Osteoblast (primary cell): ENCODE measurements at regions not wholly inside any gene's neighbourhood (a gene's known extent, or its start where the extent isn't known, plus 50 kb on each side); places are given as distances from the start of the nearest gene placed in this dataset.

Experiments
- DNase-seq: peaks from one replicate; pipeline ENCODE4 v3.0.0; 2011; ENCODE audit warnings: low spot score, mixed read lengths; ENCODE audit not compliant: insufficient read length; ENCODE audit errors: missing footprints
- H2AFZ ChIP-seq: 2 replicates; pipeline ENCODE4 v1.6.0; 2011; ENCODE audit warnings: mild to moderate bottlenecking, low read length
- H3K27ac ChIP-seq: 2 replicates; pipeline ENCODE4 v1.5.1; 2011; ENCODE audit warnings: mild to moderate bottlenecking, low read depth, low read length, moderate library complexity
- H3K27me3 ChIP-seq: 2 replicates; pipeline ENCODE4 v1.6.0; 2012; ENCODE audit warnings: mild to moderate bottlenecking, control low read depth, inconsistent platforms, low read length, moderate library complexity; ENCODE audit not compliant: insufficient read depth
- H3K36me3 ChIP-seq: 2 replicates; pipeline ENCODE4 v1.5.1; 2011; ENCODE audit warnings: mild to moderate bottlenecking, low read length, control low read depth, moderate library complexity; ENCODE audit not compliant: insufficient read depth
- H3K4me1 ChIP-seq: 2 replicates; pipeline ENCODE4 v1.5.1; 2011; ENCODE audit warnings: mild to moderate bottlenecking, low read length, control low read depth, moderate library complexity; ENCODE audit not compliant: insufficient read depth
- H3K4me2 ChIP-seq: 2 replicates; pipeline ENCODE4 v1.6.0; 2011; ENCODE audit warnings: mild to moderate bottlenecking, low read length; ENCODE audit not compliant: insufficient read depth
- H3K4me3 ChIP-seq: fragments of 200-600 bp; sonication (generic); 3 replicates; pipeline ENCODE4 v1.5.1; 2012; ENCODE audit warnings: mild to moderate bottlenecking, low read length, inconsistent platforms; ENCODE audit not compliant: insufficient read depth
- H3K79me2 ChIP-seq: 2 replicates; pipeline ENCODE4 v1.6.0; 2012; ENCODE audit warnings: mild to moderate bottlenecking, low read length, control low read depth, inconsistent platforms; ENCODE audit not compliant: insufficient read depth
- H3K9me3 ChIP-seq: 2 replicates; pipeline ENCODE4 v1.5.1; 2011; ENCODE audit warnings: low read depth, low read length, control low read depth
- H4K20me1 ChIP-seq: 2 replicates; pipeline ENCODE4 v1.6.0; 2012; ENCODE audit warnings: mild to moderate bottlenecking, low read length, control low read depth; ENCODE audit not compliant: insufficient read depth
- CTCF ChIP-seq: IDR thresholded peaks from 2 replicates; pipeline ENCODE4 v1.5.1; 2011; ENCODE audit warnings: mild to moderate bottlenecking, low read depth, low read length, moderate library complexity; ENCODE audit errors: extremely low read depth

GRCh38 chr21:20329636-20330035, 668.6 kb upstream of the NCAM2 start:
- H3K27ac ChIP-seq, result no peak overlapping the region
- H4K20me1 ChIP-seq, result no peaks in the 10 kb centered on the region
- H2AFZ ChIP-seq, result no peak overlapping the region
- H3K4me3 ChIP-seq, result no peak overlapping the region
- no peaks in the 10 kb centered on the region for H3K36me3 ChIP-seq
- no peak for DNase-seq
- no peaks in the 10 kb centered on the region for H3K4me1 ChIP-seq
- H3K79me2 ChIP-seq, result no peaks in the 10 kb centered on the region
- H3K4me2 ChIP-seq, result no peak overlapping the region
- H3K27me3 ChIP-seq, result no peaks in the 10 kb centered on the region
- H3K9me3 ChIP-seq, result peaks cover 4% of the 10 kb centered on the region
- no peak for TF ChIP-seq CTCF

- no peaks in the 10 kb centered on the region for H3K36me3 ChIP-seq
- H3K4me1 ChIP-seq, result no peaks in the 10 kb centered on the region
- no peak overlapping the region for H3K4me3 ChIP-seq
- H4K20me1 ChIP-seq, result no peaks in the 10 kb centered on the region
- no peak overlapping the region for H3K4me2 ChIP-seq
- peaks cover 4% of the 10 kb centered on the region for H3K9me3 ChIP-seq
- no peaks in the 10 kb centered on the region for H3K79me2 ChIP-seq
- TF ChIP-seq CTCF, result no peak
- no peak overlapping the region for H2AFZ ChIP-seq
- H3K27ac ChIP-seq, result no peak overlapping the region
- no peak for DNase-seq
- H3K27me3 ChIP-seq, result no peaks in the 10 kb centered on the region
Measured at GRCh38 chr21:20330652-20331051, 667.6 kb upstream of the NCAM2 start.

- H3K27ac ChIP-seq, result no peak overlapping the region
- no peaks in the 10 kb centered on the region for H3K4me1 ChIP-seq
- H4K20me1 ChIP-seq, result no peaks in the 10 kb centered on the region
- H3K36me3 ChIP-seq, result no peaks in the 10 kb centered on the region
- H3K4me3 ChIP-seq, result no peak overlapping the region
- H2AFZ ChIP-seq, result no peak overlapping the region
- no peak for DNase-seq
- no peaks in the 10 kb centered on the region for H3K79me2 ChIP-seq
- no peaks in the 10 kb centered on the region for H3K27me3 ChIP-seq
- no peak overlapping the region for H3K4me2 ChIP-seq
- TF ChIP-seq CTCF, result no peak
- H3K9me3 ChIP-seq, result peaks cover 4% of the 10 kb centered on the region
Measured at GRCh38 chr21:20334585-20334984, 663.6 kb upstream of the NCAM2 start.

GRCh38 chr21:20341431-20341830, 656.8 kb upstream of the NCAM2 start:
- no peak for TF ChIP-seq CTCF
- H2AFZ ChIP-seq, result no peak overlapping the region
- no peaks in the 10 kb centered on the region for H4K20me1 ChIP-seq
- no peaks in the 10 kb centered on the region for H3K9me3 ChIP-seq
- H3K27me3 ChIP-seq, result no peaks in the 10 kb centered on the region
- H3K4me2 ChIP-seq, result no peak overlapping the region
- no peaks in the 10 kb centered on the region for H3K4me1 ChIP-seq
- DNase-seq, result no peak
- no peak overlapping the region for H3K4me3 ChIP-seq
- no peaks in the 10 kb centered on the region for H3K36me3 ChIP-seq
- H3K27ac ChIP-seq, result no peak overlapping the region
- no peaks in the 10 kb centered on the region for H3K79me2 ChIP-seq
